Activated T-cell treated with anti-CD3 and anti-CD28 coated beads, Interleukin-2, amount 50 U/mL, for 4 hours (primary cell): ENCODE measurements at regions not wholly inside any gene's neighbourhood (a gene's known extent, or its start where the extent isn't known, plus 50 kb on each side); places are given as distances from the start of the nearest gene placed in this dataset.
A peak's percentile ranks its signal among the peaks of the same experiment; 100 is the strongest.
"Not testable (repeated sequence)": the region's sequence is repeated elsewhere in the genome, so short reads cannot be mapped to it uniquely, and the experiment has no call there.

Experiments
- ATAC-seq, 2 donors: fragments of 200-7000 bp; cut with Tn5 transposase; one replicate each; pipeline ENCODE4 v1.10.0; 2021
- DNase-seq: peaks from one replicate; pipeline ENCODE4 v3.0.0-alpha.2; 2020
- H3K27me3 Mint-ChIP-seq: one replicate; pipeline ENCODE4 v1.8.0; 2021; ENCODE audit warnings: low read depth, mixed read lengths
- H3K36me3 Mint-ChIP-seq: one replicate; pipeline ENCODE4 v1.8.0; 2022; ENCODE audit warnings: mixed read lengths; ENCODE audit not compliant: insufficient read depth
- H3K4me1 Mint-ChIP-seq: one replicate; pipeline ENCODE4 v1.8.0; 2021; ENCODE audit warnings: low read depth, mixed read lengths
- H3K4me3 Mint-ChIP-seq: one replicate; pipeline ENCODE4 v1.8.0; 2021; ENCODE audit warnings: mild to moderate bottlenecking, moderate library complexity, mixed read lengths
- H3K9me3 Mint-ChIP-seq: one replicate; pipeline ENCODE4 v1.8.0; 2021; ENCODE audit warnings: mixed read lengths

- Mint-ChIP-seq H3K4me3 (no peak overlapping the region), H3K27me3 (no peaks in the 10 kb centered on the region), H3K4me1 (peaks cover 21% of the 10 kb centered on the region), H3K36me3 (no peaks in the 10 kb centered on the region), H3K9me3 (peaks cover 9% of the 10 kb centered on the region)
- no peak for DNase-seq
- ATAC-seq: no peak
Observed at GRCh38 chr6:156199182-156199581, 578.0 kb upstream of the ARID1B start.

GRCh38 chr6:156197513-156197912 is 579.7 kb upstream of the ARID1B start:
- H3K4me1 Mint-ChIP-seq: peaks cover 26% of the 10 kb centered on the region
- H3K4me3 Mint-ChIP-seq: no peak overlapping the region
- H3K36me3 Mint-ChIP-seq: no peaks in the 10 kb centered on the region
- ATAC-seq (no peak), DNase-seq (no peak)
- peaks cover 4% of the 10 kb centered on the region for H3K9me3 Mint-ChIP-seq
- H3K27me3 Mint-ChIP-seq: no peaks in the 10 kb centered on the region

- DNase-seq (no peak), ATAC-seq (no peak)
- Mint-ChIP-seq H3K9me3 (peaks cover 4% of the 10 kb centered on the region), H3K4me1 (peaks cover 33% of the 10 kb centered on the region), H3K27me3 (no peaks in the 10 kb centered on the region), H3K4me3 (no peak overlapping the region), H3K36me3 (peaks cover 2% of the 10 kb centered on the region)
Observed at GRCh38 chr6:156194981-156195380, 582.2 kb upstream of the ARID1B start.

- H3K9me3 Mint-ChIP-seq: peaks cover 4% of the 10 kb centered on the region
- peaks cover 2% of the 10 kb centered on the region for H3K36me3 Mint-ChIP-seq
- peaks cover 29% of the 10 kb centered on the region for H3K4me1 Mint-ChIP-seq
- ATAC-seq: no peak
- H3K4me3 Mint-ChIP-seq: no peak overlapping the region
- H3K27me3 Mint-ChIP-seq: no peaks in the 10 kb centered on the region
- no peak for DNase-seq
Observed at GRCh38 chr6:156193381-156193780, 583.8 kb upstream of the ARID1B start.

GRCh38 chr6:156191895-156192294 is 585.3 kb upstream of the ARID1B start:
- Mint-ChIP-seq H3K36me3 (peaks cover 2% of the 10 kb centered on the region), H3K4me1 (peaks cover 16% of the 10 kb centered on the region), H3K9me3 (peaks cover 4% of the 10 kb centered on the region), H3K27me3 (no peaks in the 10 kb centered on the region), H3K4me3 (no peak overlapping the region)
- no peak for DNase-seq
- peak; percentile 96 for ATAC-seq

GRCh38 chr6:156191390-156191789 is 585.8 kb upstream of the ARID1B start:
- ATAC-seq, H3K27me3 Mint-ChIP-seq, H3K9me3 Mint-ChIP-seq, H3K36me3 Mint-ChIP-seq, DNase-seq, H3K4me3 Mint-ChIP-seq: not testable (repeated sequence)
- H3K4me1 Mint-ChIP-seq: peaks cover 14% of the 10 kb centered on the region

GRCh38 chr6:156190270-156190669 is 586.9 kb upstream of the ARID1B start:
- DNase-seq (no peak), ATAC-seq (no peak)
- H3K4me3 Mint-ChIP-seq: no peak overlapping the region
- peaks cover 12% of the 10 kb centered on the region for H3K4me1 Mint-ChIP-seq
- no peaks in the 10 kb centered on the region for H3K27me3 Mint-ChIP-seq
- peaks cover 4% of the 10 kb centered on the region for H3K9me3 Mint-ChIP-seq
- H3K36me3 Mint-ChIP-seq: peaks cover 2% of the 10 kb centered on the region

GRCh38 chr6:156189714-156190113 is 587.5 kb upstream of the ARID1B start:
- Mint-ChIP-seq H3K4me1 (peaks cover 12% of the 10 kb centered on the region), H3K4me3 (no peak overlapping the region), H3K9me3 (peaks cover 4% of the 10 kb centered on the region), H3K36me3 (peaks cover 2% of the 10 kb centered on the region), H3K27me3 (no peaks in the 10 kb centered on the region)
- ATAC-seq (no peak), DNase-seq (no peak)

- no peaks in the 10 kb centered on the region for H3K27me3 Mint-ChIP-seq
- peaks cover under 1% of the 10 kb centered on the region for H3K9me3 Mint-ChIP-seq
- H3K36me3 Mint-ChIP-seq: peaks cover 2% of the 10 kb centered on the region
- no peak overlapping the region for H3K4me3 Mint-ChIP-seq
- H3K4me1 Mint-ChIP-seq: peaks cover 12% of the 10 kb centered on the region
- no peak for ATAC-seq
- DNase-seq: no peak
Observed at GRCh38 chr6:156189195-156189594, 588.0 kb upstream of the ARID1B start.

- ATAC-seq (no peak), DNase-seq (no peak)
- Mint-ChIP-seq H3K4me1 (peaks cover 12% of the 10 kb centered on the region), H3K4me3 (no peak overlapping the region), H3K9me3 (no peaks in the 10 kb centered on the region), H3K36me3 (no peaks in the 10 kb centered on the region), H3K27me3 (no peaks in the 10 kb centered on the region)
Observed at GRCh38 chr6:156185113-156185512, 592.1 kb upstream of the ARID1B start.

GRCh38 chr6:156183678-156184077 is 593.5 kb upstream of the ARID1B start:
- H3K36me3 Mint-ChIP-seq: no peaks in the 10 kb centered on the region
- no peak overlapping the region for H3K4me3 Mint-ChIP-seq

GRCh38 chr6:156182356-156182755 is 594.8 kb upstream of the ARID1B start:
- no peaks in the 10 kb centered on the region for H3K9me3 Mint-ChIP-seq
- DNase-seq: no peak
- no peaks in the 10 kb centered on the region for H3K27me3 Mint-ChIP-seq
- ATAC-seq: no peak
- H3K36me3 Mint-ChIP-seq: no peaks in the 10 kb centered on the region
- no peak overlapping the region for H3K4me3 Mint-ChIP-seq
- H3K4me1 Mint-ChIP-seq: peaks cover 12% of the 10 kb centered on the region

More at GRCh38 chr6:156183678-156184077, 593.5 kb upstream of the ARID1B start:
- ATAC-seq: no peak
- Mint-ChIP-seq H3K27me3 (no peaks in the 10 kb centered on the region), H3K9me3 (no peaks in the 10 kb centered on the region), H3K4me1 (peaks cover 12% of the 10 kb centered on the region)
- no peak for DNase-seq

- ATAC-seq (no peak), DNase-seq (no peak)
- no peak overlapping the region for H3K4me3 Mint-ChIP-seq
- no peaks in the 10 kb centered on the region for H3K9me3 Mint-ChIP-seq
- H3K36me3 Mint-ChIP-seq: no peaks in the 10 kb centered on the region
- H3K27me3 Mint-ChIP-seq: no peaks in the 10 kb centered on the region
- H3K4me1 Mint-ChIP-seq: peaks cover 12% of the 10 kb centered on the region
Observed at GRCh38 chr6:156181506-156181905, 595.7 kb upstream of the ARID1B start.

GRCh38 chr6:156175971-156176421 is 601.2 kb upstream of the ARID1B start:
- no peak overlapping the region for H3K4me3 Mint-ChIP-seq
- no peaks in the 10 kb centered on the region for H3K9me3 Mint-ChIP-seq
- peaks cover 12% of the 10 kb centered on the region for H3K4me1 Mint-ChIP-seq
- ATAC-seq: no peak
- no peaks in the 10 kb centered on the region for H3K36me3 Mint-ChIP-seq
- no peaks in the 10 kb centered on the region for H3K27me3 Mint-ChIP-seq
- no peak for DNase-seq

- DNase-seq: no peak
Observed at GRCh38 chr6:156175433-156175832, 601.7 kb upstream of the ARID1B start.

More at GRCh38 chr6:156175433-156175832, 601.7 kb upstream of the ARID1B start:
- Mint-ChIP-seq H3K4me3 (no peak overlapping the region), H3K4me1 (peaks cover 12% of the 10 kb centered on the region), H3K36me3 (no peaks in the 10 kb centered on the region), H3K27me3 (no peaks in the 10 kb centered on the region), H3K9me3 (no peaks in the 10 kb centered on the region)
- no peak for ATAC-seq
